Cortex of kidney (tissue), 1 donor: ENCODE measurements at regions not wholly inside any gene's neighbourhood (a gene's known extent, or its start where the extent isn't known, plus 50 kb on each side); places are given as distances from the start of the nearest gene placed in this dataset.
"Not testable (repeated sequence)": the region's sequence is repeated elsewhere in the genome, so short reads cannot be mapped to it uniquely, and the experiment has no call there.

Experiments
- DNase-seq: peaks from one replicate; lab custom pipeline; 2025; lab: John Stamatoyannopoulos, UW

GRCh38 chr5:164504141-164504772 is 998.8 kb downstream of the MAT2B start:
- DNase-seq = no peak

- DNase-seq = no peak
Measured at GRCh38 chr5:164505791-164506190, 1000.4 kb downstream of the MAT2B start.

GRCh38 chr5:164518067-164518740 is 1012.8 kb downstream of the MAT2B start:
- DNase-seq = no peak

GRCh38 chr5:164518741-164519080 is 1013.3 kb downstream of the MAT2B start:
- no peak for DNase-seq

GRCh38 chr5:164532235-164532900 is 1026.9 kb downstream of the MAT2B start:
- no peak for DNase-seq

GRCh38 chr5:164533426-164533825 is 1028.0 kb downstream of the MAT2B start:
- not testable (repeated sequence) for DNase-seq

- DNase-seq = no peak
Measured at GRCh38 chr5:164540174-164540573, 1034.8 kb downstream of the MAT2B start.

GRCh38 chr5:164545507-164545906 is 1040.1 kb downstream of the MAT2B start:
- no peak for DNase-seq

- no peak for DNase-seq
Measured at GRCh38 chr5:164553851-164554250, 1048.4 kb downstream of the MAT2B start.

GRCh38 chr5:164555809-164556208 is 1050.4 kb downstream of the MAT2B start:
- no peak for DNase-seq

- DNase-seq = no peak
Measured at GRCh38 chr5:164560216-164560615, 1054.8 kb downstream of the MAT2B start.

- DNase-seq = no peak
Measured at GRCh38 chr5:164561933-164562872, 1056.8 kb downstream of the MAT2B start.

GRCh38 chr5:164563370-164563769 is 1058.0 kb downstream of the MAT2B start:
- DNase-seq = no peak

GRCh38 chr5:164573397-164573796 is 1068.0 kb downstream of the MAT2B start:
- DNase-seq = no peak

- DNase-seq = no peak
Measured at GRCh38 chr5:164577201-164577600, 1071.8 kb downstream of the MAT2B start.

GRCh38 chr5:164577742-164578141 is 1072.3 kb downstream of the MAT2B start:
- no peak for DNase-seq

- DNase-seq = no peak
Measured at GRCh38 chr5:164578401-164578800, 1073.0 kb downstream of the MAT2B start.

GRCh38 chr5:164578911-164579310 is 1073.5 kb downstream of the MAT2B start:
- no peak for DNase-seq

- no peak for DNase-seq
Measured at GRCh38 chr5:164580155-164580554, 1074.7 kb downstream of the MAT2B start.

- no peak for DNase-seq
Measured at GRCh38 chr5:164581889-164582288, 1076.5 kb downstream of the MAT2B start.

GRCh38 chr5:164593982-164594381 is 1088.6 kb downstream of the MAT2B start:
- DNase-seq = no peak

GRCh38 chr5:164597293-164597900 is 1092.0 kb downstream of the MAT2B start:
- DNase-seq = no peak
